Neural cell (in vitro differentiated cells): ENCODE measurements at regions not wholly inside any gene's neighbourhood (a gene's known extent, or its start where the extent isn't known, plus 50 kb on each side); places are given as distances from the start of the nearest gene placed in this dataset.

ENCODE experiments used
- CTCF ChIP-seq: fragments of 450-650 bp; IDR thresholded peaks from 2 replicates; pipeline ENCODE4 v1.5.1; 2014; ENCODE audit warnings: antibody characterized with exemption, mild to moderate bottlenecking, moderate library complexity; ENCODE audit not compliant: poor library complexity, severe bottlenecking
- EP300 ChIP-seq: fragments of 450-650 bp; conservative IDR thresholded peaks from 2 replicates; pipeline ENCODE4 v1.6.1; 2014; ENCODE audit warnings: antibody characterized with exemption, mild to moderate bottlenecking, moderate library complexity; ENCODE audit not compliant: poor library complexity, severe bottlenecking
- EZH2 ChIP-seq: fragments of 200-600, 300-800 bp; shearing (Covaris generic), sonication (generic); IDR thresholded peaks from 2 replicates; pipeline ENCODE4 v1.6.1; 2014; ENCODE audit warnings: antibody characterized with exemption, low read length, borderline replicate concordance, mild to moderate bottlenecking; ENCODE audit not compliant: insufficient read depth, poor library complexity, severe bottlenecking
- MXI1 ChIP-seq: fragments of 450-650 bp; conservative IDR thresholded peaks from 2 replicates; pipeline ENCODE4 v1.6.1; 2014; ENCODE audit warnings: antibody characterized with exemption, mild to moderate bottlenecking; ENCODE audit not compliant: poor library complexity, severe bottlenecking
- POLR2AphosphoS5 ChIP-seq: IDR thresholded peaks from 2 replicates; pipeline ENCODE4 v1.6.1; 2012
- RAD21 ChIP-seq: fragments of 450-650 bp; conservative IDR thresholded peaks from 2 replicates; pipeline ENCODE4 v1.6.1; 2014; ENCODE audit warnings: antibody characterized with exemption, mild to moderate bottlenecking, moderate library complexity
- REST ChIP-seq: IDR thresholded peaks from 2 replicates; pipeline ENCODE4 v1.6.1; 2012; ENCODE audit warnings: borderline replicate concordance
- SMC3 ChIP-seq: fragments of 450-650 bp; conservative IDR thresholded peaks from 2 replicates; pipeline ENCODE4 v1.6.1; 2014; ENCODE audit warnings: antibody characterized with exemption, mild to moderate bottlenecking, moderate library complexity; ENCODE audit not compliant: poor library complexity
- TAF1 ChIP-seq: IDR thresholded peaks from 2 replicates; pipeline ENCODE4 v1.6.1; 2012; ENCODE audit warnings: low read depth

DNA sequence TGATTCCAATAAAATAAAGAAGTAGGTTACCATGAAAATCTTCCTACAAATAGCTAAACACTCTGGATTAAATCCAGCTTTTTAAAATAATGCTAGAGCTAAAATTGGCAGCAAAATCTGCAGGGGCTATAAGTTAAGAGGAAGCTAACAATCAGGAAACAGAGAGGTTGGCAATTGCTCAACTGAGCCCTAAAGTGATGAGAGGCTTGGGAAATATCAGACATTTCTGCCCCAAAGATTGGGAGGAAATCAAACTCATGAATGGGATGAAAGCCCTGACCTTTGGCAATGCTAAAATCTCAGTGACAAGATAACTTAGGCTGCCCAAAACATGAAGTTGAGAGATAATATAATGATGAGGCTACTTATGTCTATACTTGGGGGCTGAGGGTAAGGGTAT, 1437.9 kb downstream of the EFNB2 start:
- TF ChIP-seq EZH2 (no peak), CTCF (no peak), EP300 (no peak), RAD21 (no peak), TAF1 (no peak), POLR2AphosphoS5 (no peak), MXI1 (no peak), SMC3 (no peak), REST (no peak)
